Body of pancreas (tissue), 4 donors: ENCODE measurements at regions not wholly inside any gene's neighbourhood (a gene's known extent, or its start where the extent isn't known, plus 50 kb on each side); places are given as distances from the start of the nearest gene placed in this dataset.

Experiments used
- POLR2A ChIP-seq, 3 donors: fragments of 450-650 bp; IDR thresholded peaks; one replicate each; pipeline ENCODE4 v1.6.1; 2016; ENCODE audit warnings: antibody characterized with exemption in 3 of 3, mild to moderate bottlenecking in 2 of 3
- TF ChIP-seq, protein P1 (sequence below), 7 experiments: fragments of 450-650 bp in 4 of 7; fragments of 200-600 bp in 3 of 7; sonication (generic) in 3 of 7; IDR thresholded peaks; one replicate each; pipeline ENCODE4 v1.5.1; 2016 to 2019; ENCODE audit warnings: antibody characterized with exemption in 7 of 7

DNA sequence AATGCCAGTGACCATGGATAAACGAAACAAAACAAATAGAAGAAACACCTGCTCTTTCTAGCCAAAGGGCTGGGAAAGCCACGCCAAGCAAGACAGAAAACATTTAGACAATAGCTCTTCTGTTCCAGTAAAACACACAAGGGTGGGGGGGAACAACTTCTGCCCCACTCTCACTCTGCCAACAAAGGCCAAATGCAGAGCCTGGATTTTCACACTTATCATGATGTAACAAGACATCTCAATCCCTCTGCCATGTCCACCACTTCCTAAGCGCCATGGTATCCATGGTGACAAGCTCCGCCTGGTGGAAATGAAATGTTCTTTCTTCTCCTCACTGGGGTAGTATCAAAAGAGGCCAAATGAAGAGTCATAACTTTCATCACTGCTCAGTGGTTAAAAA, 60.6 kb downstream of the DRD1 start:
- TF ChIP-seq, protein P1, sequence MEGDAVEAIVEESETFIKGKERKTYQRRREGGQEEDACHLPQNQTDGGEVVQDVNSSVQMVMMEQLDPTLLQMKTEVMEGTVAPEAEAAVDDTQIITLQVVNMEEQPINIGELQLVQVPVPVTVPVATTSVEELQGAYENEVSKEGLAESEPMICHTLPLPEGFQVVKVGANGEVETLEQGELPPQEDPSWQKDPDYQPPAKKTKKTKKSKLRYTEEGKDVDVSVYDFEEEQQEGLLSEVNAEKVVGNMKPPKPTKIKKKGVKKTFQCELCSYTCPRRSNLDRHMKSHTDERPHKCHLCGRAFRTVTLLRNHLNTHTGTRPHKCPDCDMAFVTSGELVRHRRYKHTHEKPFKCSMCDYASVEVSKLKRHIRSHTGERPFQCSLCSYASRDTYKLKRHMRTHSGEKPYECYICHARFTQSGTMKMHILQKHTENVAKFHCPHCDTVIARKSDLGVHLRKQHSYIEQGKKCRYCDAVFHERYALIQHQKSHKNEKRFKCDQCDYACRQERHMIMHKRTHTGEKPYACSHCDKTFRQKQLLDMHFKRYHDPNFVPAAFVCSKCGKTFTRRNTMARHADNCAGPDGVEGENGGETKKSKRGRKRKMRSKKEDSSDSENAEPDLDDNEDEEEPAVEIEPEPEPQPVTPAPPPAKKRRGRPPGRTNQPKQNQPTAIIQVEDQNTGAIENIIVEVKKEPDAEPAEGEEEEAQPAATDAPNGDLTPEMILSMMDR (IDR thresholded peaks at IDR 0.05) = no peak
- no peak for TF ChIP-seq POLR2A (IDR thresholded peaks at IDR 0.05)
